Eye (tissue), 1 donor: ENCODE measurements at regions not wholly inside any gene's neighbourhood (a gene's known extent, or its start where the extent isn't known, plus 50 kb on each side); places are given as distances from the start of the nearest gene placed in this dataset.

ENCODE experiments used
- DNase-seq: peaks from one replicate; pipeline ENCODE4 v3.0.0-alpha.2; 2015

- no peak for DNase-seq
These were observed 251.6 kb downstream of the SKAP2 start for GRCh38 chr7:26612742-26613141.

- DNase-seq = no peak
These were observed 249.9 kb downstream of the SKAP2 start for GRCh38 chr7:26614503-26614902.

- DNase-seq = no peak
These were observed 248.2 kb downstream of the SKAP2 start for GRCh38 chr7:26616235-26616634.

GRCh38 chr7:26617066-26617465, 247.3 kb downstream of the SKAP2 start:
- DNase-seq = no peak
